ENCODE measurements at regions not wholly inside any gene's neighbourhood (a gene's known extent, or its start where the extent isn't known, plus 50 kb on each side); places are given as distances from the start of the nearest gene placed in this dataset.

DNA sequence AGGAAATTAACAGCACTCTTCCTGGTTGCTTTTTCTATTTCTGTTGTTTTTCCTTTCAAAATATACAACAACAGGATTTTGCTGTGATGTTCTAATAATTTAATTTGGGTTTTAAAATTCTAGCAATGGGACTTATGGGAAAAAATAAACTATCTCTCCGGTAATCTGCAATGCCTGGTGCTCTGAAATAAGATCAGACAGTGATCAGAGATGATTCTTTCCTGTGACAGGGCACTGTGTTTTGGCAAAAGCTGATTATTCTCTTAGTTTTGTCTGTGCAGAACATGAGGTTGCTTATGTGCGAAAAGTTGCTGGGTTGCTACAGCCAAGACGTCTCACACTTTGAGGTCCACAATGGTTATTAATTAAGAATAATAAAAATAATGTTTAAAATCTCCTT, 291.7 kb downstream of the FBXO8 start:
- TF ChIP-seq POLR2AphosphoS5 (IDR thresholded peaks at IDR 0.05; ENCODE audit: low read depth, low read length): no peak
- no peak for TF ChIP-seq SIN3A (IDR thresholded peaks at IDR 0.05; ENCODE audit: borderline replicate concordance, insufficient read depth, low read length)
- TF ChIP-seq, protein P1, sequence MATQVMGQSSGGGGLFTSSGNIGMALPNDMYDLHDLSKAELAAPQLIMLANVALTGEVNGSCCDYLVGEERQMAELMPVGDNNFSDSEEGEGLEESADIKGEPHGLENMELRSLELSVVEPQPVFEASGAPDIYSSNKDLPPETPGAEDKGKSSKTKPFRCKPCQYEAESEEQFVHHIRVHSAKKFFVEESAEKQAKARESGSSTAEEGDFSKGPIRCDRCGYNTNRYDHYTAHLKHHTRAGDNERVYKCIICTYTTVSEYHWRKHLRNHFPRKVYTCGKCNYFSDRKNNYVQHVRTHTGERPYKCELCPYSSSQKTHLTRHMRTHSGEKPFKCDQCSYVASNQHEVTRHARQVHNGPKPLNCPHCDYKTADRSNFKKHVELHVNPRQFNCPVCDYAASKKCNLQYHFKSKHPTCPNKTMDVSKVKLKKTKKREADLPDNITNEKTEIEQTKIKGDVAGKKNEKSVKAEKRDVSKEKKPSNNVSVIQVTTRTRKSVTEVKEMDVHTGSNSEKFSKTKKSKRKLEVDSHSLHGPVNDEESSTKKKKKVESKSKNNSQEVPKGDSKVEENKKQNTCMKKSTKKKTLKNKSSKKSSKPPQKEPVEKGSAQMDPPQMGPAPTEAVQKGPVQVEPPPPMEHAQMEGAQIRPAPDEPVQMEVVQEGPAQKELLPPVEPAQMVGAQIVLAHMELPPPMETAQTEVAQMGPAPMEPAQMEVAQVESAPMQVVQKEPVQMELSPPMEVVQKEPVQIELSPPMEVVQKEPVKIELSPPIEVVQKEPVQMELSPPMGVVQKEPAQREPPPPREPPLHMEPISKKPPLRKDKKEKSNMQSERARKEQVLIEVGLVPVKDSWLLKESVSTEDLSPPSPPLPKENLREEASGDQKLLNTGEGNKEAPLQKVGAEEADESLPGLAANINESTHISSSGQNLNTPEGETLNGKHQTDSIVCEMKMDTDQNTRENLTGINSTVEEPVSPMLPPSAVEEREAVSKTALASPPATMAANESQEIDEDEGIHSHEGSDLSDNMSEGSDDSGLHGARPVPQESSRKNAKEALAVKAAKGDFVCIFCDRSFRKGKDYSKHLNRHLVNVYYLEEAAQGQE (IDR thresholded peaks at IDR 0.05; ENCODE audit: insufficient read depth in 1 of 2, low read depth in 2 of 2, low read length in 2 of 2): no peak
- no peak for TF ChIP-seq TAF1 (IDR thresholded peaks at IDR 0.05; ENCODE audit: borderline replicate concordance, insufficient read depth, low read length)
- TF ChIP-seq FOXP2 (optimal IDR thresholded peaks at IDR 0.05; ENCODE audit: borderline replicate concordance, extremely low read depth, extremely low read length, insufficient read depth): no peak

Measured in PFSK-1 (cell line).